HG02798 (cell line): ENCODE measurements at regions not wholly inside any gene's neighbourhood (a gene's known extent, or its start where the extent isn't known, plus 50 kb on each side); places are given as distances from the start of the nearest gene placed in this dataset.

Experiments
- ATAC-seq: cut with Tn5 transposase; IDR thresholded peaks from one replicate; pipeline ENCODE4 v1.9.1; 2021; ENCODE audit warnings: mild to moderate bottlenecking; ENCODE audit not compliant: unreplicated experiment, poor library complexity

DNA sequence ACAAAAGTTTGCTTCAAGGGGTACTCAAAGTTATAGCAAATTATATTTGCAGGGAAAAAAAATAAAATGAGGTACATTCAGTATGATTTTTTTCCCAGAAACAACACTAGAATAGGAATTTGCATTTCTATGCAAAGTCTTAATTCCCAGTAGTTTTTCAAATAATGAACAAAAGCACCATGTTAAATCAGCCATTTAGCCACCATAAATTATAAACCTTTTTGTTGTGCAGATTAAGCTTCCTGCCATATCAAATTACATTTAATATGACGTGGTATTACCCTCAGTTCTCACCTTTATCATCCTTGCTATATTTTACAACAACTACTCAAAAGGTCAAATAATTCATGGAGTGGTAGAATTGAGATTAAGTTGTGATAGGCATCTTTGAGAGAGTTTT is 136.6 kb upstream of the FRY start:
- no peak for ATAC-seq

DNA sequence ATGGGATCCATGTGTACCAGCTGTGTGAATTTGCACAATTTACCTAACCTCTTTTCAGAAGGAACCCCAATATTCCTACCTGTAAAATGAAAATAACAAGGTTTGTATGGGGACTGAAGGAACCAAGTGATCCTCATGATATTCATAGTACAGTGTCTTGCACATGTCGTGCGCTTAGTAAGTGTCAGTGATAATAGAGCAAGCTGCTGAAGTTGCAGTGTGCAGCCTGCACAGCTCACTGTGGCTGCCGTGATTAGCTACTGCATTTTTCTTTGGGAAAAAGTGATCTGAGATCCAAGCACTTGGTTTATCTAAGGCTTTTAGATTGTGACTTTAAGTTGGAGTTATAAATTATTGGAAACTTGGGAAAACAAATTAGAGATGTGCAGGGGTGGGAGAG is 135.9 kb upstream of the FRY start:
- ATAC-seq: no peak

DNA sequence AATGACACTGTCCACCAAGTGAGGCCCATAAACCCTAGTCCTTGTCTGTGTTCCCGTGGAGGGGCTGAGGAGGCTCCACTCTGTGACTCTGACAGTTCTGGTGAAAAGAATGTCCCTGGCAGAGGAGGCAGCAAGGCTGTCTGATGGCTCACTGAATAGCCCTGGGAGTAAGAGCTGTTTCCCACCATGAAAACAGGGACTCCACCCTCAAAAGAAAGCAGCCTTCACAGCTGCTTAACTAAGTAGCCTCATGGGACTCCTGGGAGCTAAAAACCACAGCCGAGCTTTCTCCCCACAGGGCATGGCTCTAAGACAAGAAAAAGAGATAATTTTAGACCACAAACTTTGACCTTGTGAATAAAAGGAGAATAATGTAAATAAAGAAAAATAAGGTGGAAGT is 135.1 kb upstream of the FRY start:
- ATAC-seq: peak; percentile 54

- ATAC-seq: no peak
These were observed 133.0 kb upstream of the FRY start for GRCh38 chr13:31898378-31899071.

DNA sequence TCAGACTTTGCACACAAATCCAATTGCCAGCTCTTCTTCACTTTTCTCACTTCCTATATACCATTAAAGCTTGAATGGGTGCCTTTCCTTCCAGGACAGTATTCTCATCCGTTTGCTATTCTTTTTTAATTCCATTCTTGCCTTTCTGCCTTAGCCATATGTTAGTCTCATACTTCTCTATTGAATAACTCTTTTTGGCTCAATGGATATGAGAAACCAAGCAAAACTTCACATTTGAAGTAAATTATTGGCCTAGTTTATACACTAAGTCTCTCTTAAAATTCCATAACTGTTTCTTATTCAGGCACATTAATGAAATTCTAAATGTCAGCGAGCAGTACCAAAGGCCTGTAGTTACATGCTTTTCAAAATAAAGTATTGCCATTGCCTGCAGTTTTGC is 129.6 kb upstream of the FRY start:
- ATAC-seq: no peak

GRCh38 chr13:31903111-31903815 is 128.3 kb upstream of the FRY start:
- ATAC-seq: no peak

GRCh38 chr13:31904941-31905824 is 126.4 kb upstream of the FRY start:
- no peak for ATAC-seq

DNA sequence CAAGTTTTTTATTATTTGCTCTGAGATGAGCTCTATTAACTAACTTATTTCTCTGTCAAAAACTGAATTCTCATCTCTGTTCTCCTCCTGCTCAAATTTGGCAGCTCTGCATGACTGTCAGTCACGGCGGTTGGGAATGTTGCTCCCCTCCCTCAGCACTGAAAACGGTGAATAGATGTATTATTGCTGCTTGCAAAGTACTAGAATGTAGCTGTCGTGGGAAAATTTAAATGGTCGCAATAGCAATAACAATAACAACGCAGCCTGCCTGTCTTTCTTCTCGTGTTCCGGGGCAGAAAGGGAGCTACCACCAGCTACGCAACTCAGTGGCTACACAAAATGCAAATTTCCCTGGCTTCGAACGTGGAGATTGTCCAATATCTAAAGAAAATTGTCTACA is 125.6 kb upstream of the FRY start:
- no peak for ATAC-seq

DNA sequence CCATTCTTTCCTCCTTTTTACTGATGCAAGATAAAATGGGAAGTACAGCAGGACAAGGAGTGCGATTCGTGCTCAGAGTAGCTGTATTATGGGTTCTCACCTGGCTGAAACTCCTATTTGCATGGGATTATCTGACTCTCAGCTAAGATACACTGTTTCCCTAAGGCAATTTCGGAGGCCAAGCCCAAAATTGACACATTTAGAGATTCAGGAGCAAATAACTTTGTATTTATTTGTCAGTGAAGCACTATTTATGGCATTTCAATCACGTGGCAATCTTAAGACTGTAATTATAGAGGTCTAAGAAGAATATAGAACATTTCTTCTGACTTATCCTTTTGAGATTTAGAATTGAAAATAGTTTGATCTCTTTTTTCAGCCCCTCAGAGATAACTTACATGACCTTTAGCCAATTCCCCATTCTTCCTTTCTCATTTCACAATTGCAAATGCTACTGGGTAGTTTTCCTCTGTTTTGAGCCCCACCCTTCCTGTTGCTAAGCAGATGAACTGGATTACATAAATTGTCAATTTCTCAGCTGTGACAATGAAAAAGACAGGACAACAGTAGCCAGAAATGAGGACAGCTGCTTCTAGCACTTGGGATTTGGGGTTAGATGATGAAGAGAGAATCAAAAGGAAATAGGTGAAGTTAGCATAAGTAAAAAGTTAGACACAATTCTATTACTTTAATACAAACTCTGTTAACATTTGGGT is 122.7 kb upstream of the FRY start:
- ATAC-seq: no peak

DNA sequence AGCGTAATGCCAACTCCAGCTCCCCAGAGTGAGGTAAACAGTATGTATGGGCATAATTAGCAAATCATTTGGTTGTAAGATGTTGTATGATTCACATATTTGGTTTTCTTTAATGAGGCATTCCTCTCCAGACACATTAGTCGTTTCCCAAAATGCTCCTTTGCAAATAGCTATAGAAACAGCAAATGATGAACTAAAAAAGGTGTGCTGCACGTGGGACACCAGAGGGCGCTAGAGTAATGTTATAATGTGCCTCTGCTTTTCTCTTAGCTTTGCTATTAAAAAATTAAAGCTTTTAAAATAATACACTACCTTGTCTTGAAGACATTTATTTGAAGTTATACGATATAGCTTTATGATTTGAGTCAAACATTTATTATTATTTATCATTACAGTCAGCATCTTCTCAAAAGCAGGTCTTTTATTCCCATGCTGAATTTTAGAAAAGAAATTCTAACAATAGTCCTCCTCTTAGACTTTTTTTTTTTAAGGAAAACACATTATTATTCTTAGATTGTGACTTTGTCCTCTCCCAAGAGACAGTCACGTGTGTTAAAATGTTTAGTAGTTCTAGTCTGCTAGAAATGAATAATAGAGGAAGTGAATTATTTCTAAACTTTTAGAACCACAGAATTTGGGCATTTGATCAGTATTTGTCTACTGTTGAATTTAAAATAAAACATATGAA is 121.6 kb upstream of the FRY start:
- peak; percentile 43 for ATAC-seq

- no peak for ATAC-seq
These were observed 120.9 kb upstream of the FRY start for GRCh38 chr13:31910633-31911032.

DNA sequence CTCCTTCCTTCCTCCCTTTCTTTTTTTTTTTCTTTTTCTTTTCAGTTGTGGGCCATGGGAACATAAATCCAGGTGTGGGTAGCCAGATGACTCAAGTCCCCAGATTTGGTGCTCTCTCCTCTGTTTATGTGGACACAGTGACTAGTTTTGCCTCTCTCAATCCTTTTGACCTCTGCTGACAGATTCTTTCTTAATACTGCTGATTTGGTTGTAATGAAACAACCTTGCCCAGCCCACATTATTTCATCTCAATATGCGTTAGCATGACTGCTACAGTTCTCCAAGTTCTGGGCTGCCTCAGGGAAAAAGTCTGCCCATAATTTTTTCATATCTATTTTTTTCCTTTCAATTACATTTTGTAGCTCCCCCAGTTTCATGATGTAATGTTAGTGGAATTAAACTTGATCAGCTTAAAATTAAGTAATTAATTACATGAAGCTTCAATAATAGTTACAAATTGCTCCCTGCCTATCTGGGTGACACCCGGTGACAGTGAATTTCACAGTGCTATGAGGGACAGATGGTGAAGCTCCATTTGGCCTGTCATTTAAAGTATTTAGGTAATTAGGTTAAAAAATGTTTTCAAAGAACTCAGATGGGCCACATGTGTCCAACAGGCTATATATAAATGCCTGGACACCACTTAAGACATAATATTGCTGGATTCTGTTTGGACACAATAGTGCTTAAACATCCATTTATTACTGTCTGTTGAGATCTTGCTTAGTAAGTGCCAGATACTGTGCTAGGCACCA is 118.8 kb upstream of the FRY start:
- ATAC-seq: no peak

DNA sequence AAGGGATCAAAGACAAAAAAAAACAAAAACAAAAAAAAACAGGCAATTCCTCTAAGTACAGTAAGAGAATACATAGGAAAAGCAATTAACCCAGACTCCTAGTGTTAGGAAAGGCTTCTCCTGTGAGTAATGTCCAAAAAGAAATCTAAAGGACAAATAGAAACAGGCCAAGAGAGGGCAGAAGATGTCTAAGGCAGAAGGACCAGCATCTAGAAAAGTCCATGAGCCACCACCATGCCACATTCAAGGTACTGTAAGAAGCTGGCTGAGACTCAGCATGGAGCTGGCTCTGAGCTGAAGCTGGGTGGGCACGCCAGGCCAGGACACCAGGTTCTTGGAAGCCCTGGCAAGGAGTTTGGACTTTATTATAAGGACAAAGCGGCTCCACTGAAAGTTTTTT is 118.1 kb upstream of the FRY start:
- no peak for ATAC-seq

DNA sequence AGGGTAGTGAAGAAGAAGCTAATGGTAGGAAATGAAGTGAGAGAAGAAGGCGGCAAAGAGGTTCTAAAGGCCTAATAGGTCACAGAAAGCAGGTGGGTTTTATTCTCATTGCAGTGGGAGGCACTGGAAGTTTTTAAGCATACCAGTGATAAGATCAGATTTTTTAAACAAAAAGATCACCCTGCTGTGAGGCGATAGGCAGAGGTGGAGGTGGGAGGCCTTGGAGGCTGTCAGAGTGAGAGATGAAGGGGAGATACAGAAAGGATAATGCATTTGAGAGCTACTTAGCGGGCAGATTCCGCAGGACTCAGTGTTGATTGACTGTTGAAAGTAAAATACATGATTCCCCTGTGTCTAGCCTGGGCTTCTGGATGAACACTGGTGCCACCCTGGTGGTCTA is 116.7 kb upstream of the FRY start:
- ATAC-seq: no peak

DNA sequence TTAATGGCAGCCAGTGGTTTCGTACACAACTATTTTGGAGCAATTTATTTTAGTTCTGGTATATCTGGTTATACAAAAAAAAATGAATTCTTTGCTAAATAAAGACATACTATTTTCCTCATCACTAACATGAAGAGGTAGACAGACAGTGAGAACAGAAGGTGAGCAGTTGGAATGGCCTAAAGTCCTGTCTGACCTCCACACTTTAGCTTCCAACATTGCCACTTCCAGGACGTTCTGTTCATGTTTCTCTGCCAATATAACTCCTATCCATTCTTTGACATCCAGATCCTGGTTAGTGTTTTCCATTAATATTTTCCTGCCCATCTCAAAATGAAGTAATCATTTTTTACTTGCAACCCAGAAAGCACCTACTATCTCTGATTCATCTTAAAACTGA is 112.9 kb upstream of the FRY start:
- ATAC-seq: no peak

DNA sequence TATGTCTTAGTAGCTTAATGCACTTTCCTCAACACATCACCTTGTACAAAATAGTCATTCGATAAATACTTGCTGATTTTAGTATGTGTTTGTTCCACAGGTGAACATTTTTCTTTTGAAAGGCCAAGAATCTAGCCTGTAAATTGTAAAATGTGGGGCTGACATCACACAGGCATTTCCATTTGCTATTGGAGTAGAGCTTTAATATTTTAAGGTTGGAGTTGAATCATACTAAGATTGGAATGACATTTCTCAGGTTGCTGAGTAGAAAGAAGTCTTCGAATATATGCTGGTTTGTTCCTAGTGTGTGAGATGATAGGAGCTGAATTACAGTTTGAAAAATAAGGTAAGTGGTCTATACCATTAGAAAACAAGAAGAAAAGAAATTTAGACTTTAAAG is 112.3 kb upstream of the FRY start:
- no peak for ATAC-seq

- ATAC-seq: no peak
These were observed 111.4 kb upstream of the FRY start for GRCh38 chr13:31919971-31920726.

- no peak for ATAC-seq
These were observed 110.9 kb upstream of the FRY start for GRCh38 chr13:31920727-31921100.

- ATAC-seq: no peak
These were observed 108.8 kb upstream of the FRY start for GRCh38 chr13:31922724-31923123.
